AG09319 (cell line): ENCODE measurements at regions not wholly inside any gene's neighbourhood (a gene's known extent, or its start where the extent isn't known, plus 50 kb on each side); places are given as distances from the start of the nearest gene placed in this dataset.
"Not testable (repeated sequence)": the region's sequence is repeated elsewhere in the genome, so short reads cannot be mapped to it uniquely, and the experiment has no call there.

Experiments
- DNase-seq: peaks from one replicate; pipeline ENCODE4 v3.0.0-alpha.2; 2010; ENCODE audit warnings: low read depth; ENCODE audit errors: extremely low read depth
- CTCF ChIP-seq: IDR thresholded peaks from 2 replicates; pipeline ENCODE4 v1.5.1; 2011; ENCODE audit warnings: low read depth, mild to moderate bottlenecking, inconsistent platforms, low read length, moderate library complexity

DNA sequence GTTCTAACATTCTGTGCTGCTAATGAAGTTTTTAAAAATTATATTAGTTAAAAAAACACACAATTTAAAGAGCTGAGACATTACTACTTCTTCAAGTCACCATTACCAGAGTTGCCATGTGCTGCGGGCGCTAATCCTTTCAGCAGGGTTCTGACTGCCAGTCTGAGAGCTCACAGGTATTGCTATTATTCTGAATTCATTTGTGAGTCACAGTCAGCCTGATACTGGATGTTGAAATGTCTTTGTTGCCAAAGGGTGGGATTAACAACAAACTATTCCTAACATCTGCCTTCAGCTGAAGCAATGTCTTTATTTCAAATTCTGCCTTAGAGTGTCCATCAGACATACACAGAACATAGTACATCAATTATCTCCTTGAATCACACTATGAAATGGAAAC, 197.1 kb upstream of the FGF13 start:
- DNase-seq, result no peak

GRCh38 chrX:138897621-138898492, 186.3 kb upstream of the FGF13 start:
- DNase-seq, result no peak
- TF ChIP-seq CTCF, result no peak

More for the DNA sequence above, 197.1 kb upstream of the FGF13 start:
- no peak for TF ChIP-seq CTCF

DNA sequence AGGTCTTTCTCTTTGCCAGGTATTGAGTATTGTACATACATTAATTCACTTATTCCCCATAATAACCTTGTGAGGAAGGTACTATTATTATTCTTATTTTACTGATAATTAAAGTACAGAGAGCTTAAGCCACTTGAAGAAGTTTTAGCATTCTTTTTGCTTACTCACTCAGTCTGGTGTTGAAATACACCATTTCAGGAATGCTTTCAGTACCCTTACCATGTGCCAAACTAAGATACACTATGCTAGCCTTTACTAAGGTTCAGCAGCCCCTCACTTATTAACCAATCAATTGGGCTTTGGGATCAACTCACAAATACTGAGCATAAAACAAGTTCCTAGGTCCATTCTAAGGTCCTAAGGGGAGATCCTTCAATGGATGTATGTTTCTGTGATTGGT, 179.0 kb upstream of the FGF13 start:
- no peak for TF ChIP-seq CTCF
- no peak for DNase-seq

- TF ChIP-seq CTCF, result no peak
- DNase-seq, result no peak
Observed at GRCh38 chrX:138889149-138889548, 177.6 kb upstream of the FGF13 start.

GRCh38 chrX:138886769-138887168, 175.3 kb upstream of the FGF13 start:
- DNase-seq, result no peak
- no peak for TF ChIP-seq CTCF

GRCh38 chrX:138885886-138886285, 174.4 kb upstream of the FGF13 start:
- DNase-seq, result no peak
- TF ChIP-seq CTCF, result no peak

DNA sequence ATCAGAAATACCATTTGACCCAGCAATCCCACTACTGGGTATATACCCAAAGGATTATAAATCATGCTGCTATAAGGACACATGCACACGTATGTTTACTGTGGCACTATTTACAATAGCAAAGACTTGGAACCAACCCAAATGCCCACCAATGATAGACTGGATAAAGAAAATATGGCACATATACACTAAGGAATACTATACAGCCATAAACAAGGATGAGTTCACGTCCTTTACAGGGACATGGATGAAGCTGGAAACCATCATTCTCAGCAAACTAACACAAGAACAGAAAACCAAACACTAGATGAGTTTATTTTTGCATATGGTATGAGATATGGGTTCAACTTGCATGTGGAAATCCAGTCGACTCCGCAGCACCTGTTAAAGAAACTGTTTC, 168.8 kb upstream of the FGF13 start:
- DNase-seq, result not testable (repeated sequence)

- TF ChIP-seq CTCF, result no peak
- DNase-seq, result no peak
Observed at GRCh38 chrX:138877746-138878145, 166.2 kb upstream of the FGF13 start.
